Nucleus accumbens (tissue), 56 donors: ENCODE measurements at regions not wholly inside any gene's neighbourhood (a gene's known extent, or its start where the extent isn't known, plus 50 kb on each side); places are given as distances from the start of the nearest gene placed in this dataset.

Experiments used
- DNase-seq, 56 donors: peaks; one replicate each; lab custom pipeline; 2025; lab: John Stamatoyannopoulos, UW

- DNase-seq = no peak
Measured at GRCh38 chr15:46366360-46367007, 731.7 kb downstream of the SQOR start.

- DNase-seq = no peak
Measured at GRCh38 chr15:46383978-46384377, 749.1 kb downstream of the SQOR start.

- DNase-seq = no peak
Measured at GRCh38 chr15:46386356-46386755, 751.5 kb downstream of the SQOR start.

GRCh38 chr15:46389739-46390138 lies 754.9 kb downstream of the SQOR start:
- no peak for DNase-seq

- no peak for DNase-seq
Measured at GRCh38 chr15:46394463-46394862, 759.6 kb downstream of the SQOR start.

GRCh38 chr15:46408312-46408711 lies 773.5 kb downstream of the SQOR start:
- DNase-seq = no peak

GRCh38 chr15:46409841-46410301 lies 775.0 kb downstream of the SQOR start:
- peak in 16 of 56 donors; percentile 1 to 45 (median 12) for DNase-seq

GRCh38 chr15:46410705-46411104 lies 775.9 kb downstream of the SQOR start:
- DNase-seq = no peak

- no peak for DNase-seq
Measured at GRCh38 chr15:46411900-46412299, 777.1 kb downstream of the SQOR start.

GRCh38 chr15:46413799-46414198 lies 779.0 kb downstream of the SQOR start:
- no peak for DNase-seq

- peak in 2 of 56 donors; percentile 4 to 10 for DNase-seq
Measured at GRCh38 chr15:46416544-46416943, 781.7 kb downstream of the SQOR start.

- no peak for DNase-seq
Measured at GRCh38 chr15:46420990-46421389, 786.2 kb downstream of the SQOR start.

GRCh38 chr15:46441294-46442062 lies 806.6 kb downstream of the SQOR start:
- DNase-seq = no peak

- no peak for DNase-seq
Measured at GRCh38 chr15:46442184-46442583, 807.4 kb downstream of the SQOR start.

- DNase-seq = no peak
Measured at GRCh38 chr15:46442901-46443590, 808.2 kb downstream of the SQOR start.

GRCh38 chr15:46450112-46450809 lies 815.4 kb downstream of the SQOR start:
- no peak for DNase-seq

GRCh38 chr15:46450810-46451182 lies 816.0 kb downstream of the SQOR start:
- no peak for DNase-seq

GRCh38 chr15:46452297-46452820 lies 817.5 kb downstream of the SQOR start:
- no peak for DNase-seq

- peak in 13 of 56 donors; percentile 1 to 34 (median 8) for DNase-seq
Measured at GRCh38 chr15:46456456-46456855, 821.6 kb downstream of the SQOR start.

GRCh38 chr15:46460431-46461094 lies 825.7 kb downstream of the SQOR start:
- no peak for DNase-seq
